SK-N-SH (cell line): ENCODE measurements at regions not wholly inside any gene's neighbourhood (a gene's known extent, or its start where the extent isn't known, plus 50 kb on each side); places are given as distances from the start of the nearest gene placed in this dataset.

Experiments used
- CTCF ChIA-PET: fragments of 300-600, 350-600 bp; formaldehyde crosslinking; extraction: SDS; loops from one replicate; lab custom pipeline; 2021; lab: Yijun Ruan, JAX
- POLR2A ChIA-PET: fragments of 350-600 bp; sonication (Branson Sonifier 250); formaldehyde crosslinking; extraction: SDS; loops from one replicate; lab custom pipeline; 2020; ENCODE audit warnings: antibody characterized with exemption, inconsistent platforms; lab: Yijun Ruan, JAX
- DNase-seq: peaks from one replicate; pipeline ENCODE4 v3.0.0; 2012
- H2AFZ ChIP-seq: fragments of 200-600 bp; sonication (generic); 2 replicates; pipeline ENCODE4 v1.8.1; 2016; ENCODE audit warnings: antibody characterized with exemption, mild to moderate bottlenecking, low read depth
- H3F3A ChIP-seq: fragments of 200-600 bp; sonication (generic); replicated peaks from 2 replicates; pipeline ENCODE3; 2016; ENCODE audit warnings: antibody characterized with exemption, mild to moderate bottlenecking; ENCODE audit not compliant: insufficient read depth
- H3K27ac ChIP-seq, 2 experiments: fragments of 200-500 bp in 1 of 2; fragments of 200-600 bp in 1 of 2; sonication (Bioruptor generic) in 1 of 2; sonication (generic), shearing (Covaris generic) in 1 of 2; 2 replicates each; pipeline versions ENCODE4 v1.5.1 to v1.6.1; 2014 to 2016; ENCODE audit warnings: low read depth in 2 of 2, inconsistent platforms in 1 of 2, low read length in 1 of 2, mild to moderate bottlenecking in 1 of 2, mixed read lengths in 1 of 2
- H3K27me3 ChIP-seq: fragments of 200-600 bp; sonication (generic), shearing (Covaris generic); 2 replicates; pipeline ENCODE4 v1.6.1; 2016; ENCODE audit warnings: mixed run types; ENCODE audit not compliant: insufficient read depth
- H3K36me3 ChIP-seq, 2 experiments: fragments of 200-500 bp in 1 of 2; fragments of 200-600 bp in 1 of 2; sonication (Bioruptor generic) in 1 of 2; sonication (generic) in 1 of 2; replicated peaks in 1 of 2; 2 replicates each; pipeline versions ENCODE3 to v1.5.1; 2014 to 2016; ENCODE audit warnings: low read length in 1 of 2, mild to moderate bottlenecking in 1 of 2; ENCODE audit not compliant: insufficient read depth in 2 of 2, control insufficient read depth in 1 of 2
- H3K4me1 ChIP-seq, 2 experiments: fragments of 200-500 bp in 1 of 2; fragments of 200-600 bp in 1 of 2; sonication (Bioruptor generic) in 1 of 2; sonication (generic), shearing (Covaris generic) in 1 of 2; 2 replicates each; pipeline versions ENCODE4 v1.5.1 to v1.6.1; 2014 to 2016; ENCODE audit warnings: low read depth in 1 of 2, low read length in 1 of 2, mixed run types in 1 of 2; ENCODE audit not compliant: insufficient read depth in 2 of 2, control insufficient read depth in 1 of 2
- H3K4me2 ChIP-seq: fragments of 200-600 bp; sonication (generic), shearing (Covaris generic); 2 replicates; pipeline ENCODE4 v1.6.1; 2017; ENCODE audit warnings: mixed run types
- H3K4me3 ChIP-seq, 2 experiments: fragments of 200-500 bp in 1 of 2; fragments of 200-600 bp in 1 of 2; sonication (Bioruptor generic) in 1 of 2; sonication (generic), shearing (Covaris generic) in 1 of 2; 2 replicates each; pipeline versions ENCODE4 v1.5.1 to v1.8.1; 2014 to 2016; ENCODE audit warnings: low read depth in 2 of 2, inconsistent platforms in 1 of 2, low read length in 1 of 2, mild to moderate bottlenecking in 1 of 2, mixed read lengths in 1 of 2, moderate library complexity in 1 of 2
- H3K79me2 ChIP-seq: fragments of 200-600 bp; sonication (generic); 2 replicates; pipeline ENCODE4 v1.8.1; 2017; ENCODE audit warnings: mild to moderate bottlenecking; ENCODE audit not compliant: insufficient read depth
- H3K9ac ChIP-seq: fragments of 200-600 bp; sonication (generic); 2 replicates; pipeline ENCODE4 v1.6.1; 2017; ENCODE audit warnings: mixed run types
- H3K9me2 ChIP-seq: fragments of 200-600 bp; sonication (generic); 2 replicates; pipeline ENCODE4 v1.6.1; 2017; ENCODE audit warnings: mixed run types
- H3K9me3 ChIP-seq: fragments of 200-600 bp; sonication (generic); 2 replicates; pipeline ENCODE4 v1.6.1; 2017; ENCODE audit warnings: mixed run types, mild to moderate bottlenecking, moderate library complexity
- H4K20me1 ChIP-seq: fragments of 200-600 bp; sonication (generic); 2 replicates; pipeline ENCODE4 v1.6.1; 2017; ENCODE audit warnings: mild to moderate bottlenecking, mixed run types; ENCODE audit not compliant: insufficient read depth
- ELF1 ChIP-seq: IDR thresholded peaks from 2 replicates; pipeline ENCODE4 v1.4.0; 2012
- EP300 ChIP-seq, 2 experiments: IDR thresholded peaks; 2 replicates each; pipeline versions ENCODE4 v1.4.0 to v1.6.1; 2012; ENCODE audit warnings: borderline replicate concordance in 1 of 2, low read depth in 1 of 2, low read length in 1 of 2
- EZH2phosphoT487 ChIP-seq: fragments of 200-600 bp; sonication (generic); IDR thresholded peaks from 2 replicates; pipeline ENCODE4 v1.6.1; 2017; ENCODE audit warnings: low read depth, mixed run types, mild to moderate bottlenecking, antibody characterized with exemption, moderate library complexity, borderline replicate concordance
- FOXJ3 ChIP-seq: sonication (generic); formaldehyde crosslinking; IDR thresholded peaks from 2 replicates; pipeline ENCODE4 v1.5.1; 2020; ENCODE audit warnings: mild to moderate bottlenecking, missing genetic modification reagents
- FOXM1 ChIP-seq: IDR thresholded peaks from 2 replicates; pipeline ENCODE4 v1.4.0; 2012; ENCODE audit warnings: low read depth, mild to moderate bottlenecking
- GATA2 ChIP-seq: sonication (generic); formaldehyde crosslinking; IDR thresholded peaks from 2 replicates; pipeline ENCODE4 v1.5.0; 2020; ENCODE audit warnings: mild to moderate bottlenecking, missing genetic modification reagents
- JUND ChIP-seq: IDR thresholded peaks from 2 replicates; pipeline ENCODE4 v1.4.0; 2012
- MEF2A ChIP-seq: IDR thresholded peaks from 2 replicates; pipeline ENCODE4 v1.4.0; 2012; ENCODE audit warnings: low read depth, borderline replicate concordance
- MXI1 ChIP-seq: IDR thresholded peaks from 2 replicates; pipeline ENCODE4 v1.6.1; 2012; ENCODE audit warnings: mild to moderate bottlenecking, low read depth, low read length, improper control_type of control experiment
- NFIC ChIP-seq: IDR thresholded peaks from 2 replicates; pipeline ENCODE4 v1.4.0; 2012; ENCODE audit warnings: borderline replicate concordance
- POLR2AphosphoS5 ChIP-seq: IDR thresholded peaks from 2 replicates; pipeline ENCODE4 v1.6.1; 2012; ENCODE audit warnings: low read depth, low read length
- RCOR1 ChIP-seq: fragments of 150-350 bp; IDR thresholded peaks from 2 replicates; pipeline ENCODE4 v1.6.1; 2017; ENCODE audit warnings: antibody characterized with exemption, low read length
- RFX5 ChIP-seq: IDR thresholded peaks from 2 replicates; pipeline ENCODE4 v1.6.1; 2012; ENCODE audit warnings: mild to moderate bottlenecking, improper control_type of control experiment, low read length
- RXRA ChIP-seq: IDR thresholded peaks from 2 replicates; pipeline ENCODE4 v1.4.0; 2012; ENCODE audit warnings: low read depth, mild to moderate bottlenecking, borderline replicate concordance
- SIN3A ChIP-seq: IDR thresholded peaks from 2 replicates; pipeline ENCODE4 v1.6.1; 2012; ENCODE audit warnings: low read depth, mild to moderate bottlenecking, low read length, moderate library complexity, borderline replicate concordance
- SMC3 ChIP-seq: IDR thresholded peaks from 2 replicates; pipeline ENCODE4 v1.6.1; 2012; ENCODE audit warnings: low read depth, low read length, improper control_type of control experiment
- TAF1 ChIP-seq: IDR thresholded peaks from 2 replicates; pipeline ENCODE4 v1.6.1; 2012; ENCODE audit warnings: low read depth, mild to moderate bottlenecking, low read length, moderate library complexity, borderline replicate concordance
- TCF12 ChIP-seq: IDR thresholded peaks from 2 replicates; pipeline ENCODE4 v1.4.0; 2012
- TEAD4 ChIP-seq: IDR thresholded peaks from 2 replicates; pipeline ENCODE4 v1.4.0; 2012; ENCODE audit warnings: mild to moderate bottlenecking, borderline replicate concordance; ENCODE audit not compliant: insufficient read depth
- WGBS: methylation state at CpG from one replicate; pipeline ENCODE4 v1.1.6; 2017; ENCODE audit warnings: low lambda C conversion rate; 5-methylcytosine and 5-hydroxymethylcytosine counted together
- TF ChIP-seq, protein P1 (sequence below): fragments of 150-350 bp; IDR thresholded peaks from 2 replicates; pipeline ENCODE4 v1.6.1; 2016; ENCODE audit warnings: mild to moderate bottlenecking, low read depth, low read length
- TF ChIP-seq, protein P2 (sequence below): IDR thresholded peaks from 2 replicates; pipeline ENCODE4 v1.4.0; 2012; ENCODE audit warnings: low read depth, borderline replicate concordance
- TF ChIP-seq, protein P3 (sequence below): IDR thresholded peaks from 2 replicates; pipeline ENCODE4; 2012
- TF ChIP-seq, protein P4 (sequence below): IDR thresholded peaks from 2 replicates; pipeline ENCODE4 v1.4.0; 2012; ENCODE audit warnings: low read depth
- TF ChIP-seq, protein P5 (sequence below): IDR thresholded peaks from 2 replicates; pipeline ENCODE4 v1.4.0; 2012; ENCODE audit warnings: low read depth, borderline replicate concordance

DNA sequence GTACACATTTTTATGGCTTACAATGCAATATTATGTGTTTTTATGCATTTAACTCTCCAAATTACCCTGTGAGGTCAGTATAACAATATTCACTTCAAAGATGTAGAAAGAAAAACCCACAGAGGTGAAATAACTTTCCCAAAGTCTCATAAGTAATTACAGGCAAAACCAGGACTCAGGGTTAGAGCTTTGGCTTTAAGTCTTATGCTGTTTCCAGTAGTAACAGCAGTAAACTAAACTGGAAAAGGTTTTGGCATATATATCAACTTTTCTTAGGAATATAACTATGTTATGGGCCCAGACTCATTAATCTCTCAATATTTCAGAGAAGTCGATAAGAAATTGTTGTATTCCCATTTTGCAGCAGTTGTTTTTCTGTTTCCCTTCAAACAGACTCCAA, 206.3 kb upstream of the KCNMB2 start:
- Histone ChIP-seq H3K9me3 (no peaks in the 10 kb centered on the region), H3K4me2 (no peak overlapping the region), H3K79me2 (no peaks in the 10 kb centered on the region), H4K20me1 (no peaks in the 10 kb centered on the region), H3K27me3 (no peaks in the 10 kb centered on the region), H3K27ac (no peak overlapping the region), H3K9ac (no peak overlapping the region), H2AFZ (peak overlapping the region; percentile 38; the same call in 1 of the 2 replicates), H3K9me2 (no peaks in the 10 kb centered on the region), H3K4me3 (no peak overlapping the region), H3K4me1 (peaks cover 0 to 5% of the 10 kb centered on the region in 2 experiments; a peak in 2 of 4 replicates), H3K36me3 (no peaks in the 10 kb centered on the region), H3F3A (peaks cover 4% of the 10 kb centered on the region)
- POLR2A ChIA-PET, result no interaction called here
- CTCF ChIA-PET, result no interaction called here
- TF ChIP-seq SIN3A, result no peak
- TF ChIP-seq, protein P1, sequence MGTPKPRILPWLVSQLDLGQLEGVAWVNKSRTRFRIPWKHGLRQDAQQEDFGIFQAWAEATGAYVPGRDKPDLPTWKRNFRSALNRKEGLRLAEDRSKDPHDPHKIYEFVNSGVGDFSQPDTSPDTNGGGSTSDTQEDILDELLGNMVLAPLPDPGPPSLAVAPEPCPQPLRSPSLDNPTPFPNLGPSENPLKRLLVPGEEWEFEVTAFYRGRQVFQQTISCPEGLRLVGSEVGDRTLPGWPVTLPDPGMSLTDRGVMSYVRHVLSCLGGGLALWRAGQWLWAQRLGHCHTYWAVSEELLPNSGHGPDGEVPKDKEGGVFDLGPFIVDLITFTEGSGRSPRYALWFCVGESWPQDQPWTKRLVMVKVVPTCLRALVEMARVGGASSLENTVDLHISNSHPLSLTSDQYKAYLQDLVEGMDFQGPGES, result no peak
- no peak for TF ChIP-seq SMC3
- no peak for TF ChIP-seq RXRA
- no peak for TF ChIP-seq TAF1
- TF ChIP-seq ELF1, result no peak
- TF ChIP-seq, protein P2, sequence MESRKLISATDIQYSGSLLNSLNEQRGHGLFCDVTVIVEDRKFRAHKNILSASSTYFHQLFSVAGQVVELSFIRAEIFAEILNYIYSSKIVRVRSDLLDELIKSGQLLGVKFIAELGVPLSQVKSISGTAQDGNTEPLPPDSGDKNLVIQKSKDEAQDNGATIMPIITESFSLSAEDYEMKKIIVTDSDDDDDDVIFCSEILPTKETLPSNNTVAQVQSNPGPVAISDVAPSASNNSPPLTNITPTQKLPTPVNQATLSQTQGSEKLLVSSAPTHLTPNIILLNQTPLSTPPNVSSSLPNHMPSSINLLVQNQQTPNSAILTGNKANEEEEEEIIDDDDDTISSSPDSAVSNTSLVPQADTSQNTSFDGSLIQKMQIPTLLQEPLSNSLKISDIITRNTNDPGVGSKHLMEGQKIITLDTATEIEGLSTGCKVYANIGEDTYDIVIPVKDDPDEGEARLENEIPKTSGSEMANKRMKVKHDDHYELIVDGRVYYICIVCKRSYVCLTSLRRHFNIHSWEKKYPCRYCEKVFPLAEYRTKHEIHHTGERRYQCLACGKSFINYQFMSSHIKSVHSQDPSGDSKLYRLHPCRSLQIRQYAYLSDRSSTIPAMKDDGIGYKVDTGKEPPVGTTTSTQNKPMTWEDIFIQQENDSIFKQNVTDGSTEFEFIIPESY, result no peak
- no peak for TF ChIP-seq MEF2A
- no peak for TF ChIP-seq TCF12
- no peak for TF ChIP-seq NFIC
- TF ChIP-seq MXI1, result no peak
- TF ChIP-seq, protein P3, sequence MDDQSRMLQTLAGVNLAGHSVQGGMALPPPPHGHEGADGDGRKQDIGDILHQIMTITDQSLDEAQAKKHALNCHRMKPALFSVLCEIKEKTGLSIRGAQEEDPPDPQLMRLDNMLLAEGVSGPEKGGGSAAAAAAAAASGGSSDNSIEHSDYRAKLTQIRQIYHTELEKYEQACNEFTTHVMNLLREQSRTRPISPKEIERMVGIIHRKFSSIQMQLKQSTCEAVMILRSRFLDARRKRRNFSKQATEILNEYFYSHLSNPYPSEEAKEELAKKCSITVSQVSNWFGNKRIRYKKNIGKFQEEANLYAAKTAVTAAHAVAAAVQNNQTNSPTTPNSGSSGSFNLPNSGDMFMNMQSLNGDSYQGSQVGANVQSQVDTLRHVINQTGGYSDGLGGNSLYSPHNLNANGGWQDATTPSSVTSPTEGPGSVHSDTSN, result no peak
- TF ChIP-seq JUND, result no peak
- TF ChIP-seq RFX5, result no peak
- DNase-seq, result no peak
- 79% methylated on average over 1 of the region's 1 CpG for WGBS

DNA sequence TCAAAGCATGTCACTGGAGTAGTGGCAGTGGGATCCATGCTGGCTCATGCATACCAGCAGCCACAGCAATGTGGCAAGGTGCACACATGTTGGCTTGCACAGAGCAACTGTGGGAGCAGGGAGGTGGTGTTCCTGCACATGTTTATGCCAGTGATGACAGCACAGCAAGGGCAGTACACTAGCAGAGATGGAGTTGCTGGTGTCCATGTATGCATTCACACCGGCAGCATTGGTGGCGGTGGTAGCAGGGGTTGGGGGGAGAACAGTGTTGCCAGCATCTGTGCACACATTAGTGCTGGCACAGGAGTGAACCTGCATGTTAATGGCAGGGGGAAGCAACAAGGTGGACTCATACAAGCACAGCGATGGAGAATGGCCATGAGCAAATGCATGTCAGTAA, 202.0 kb upstream of the KCNMB2 start:
- Histone ChIP-seq H3K4me2 (no peak overlapping the region), H3K9ac (no peak overlapping the region), H3K36me3 (no peaks in the 10 kb centered on the region), H3K9me2 (no peaks in the 10 kb centered on the region), H3K4me1 (no peaks in the 10 kb centered on the region), H2AFZ (no peak overlapping the region), H3K27me3 (no peaks in the 10 kb centered on the region), H3K9me3 (no peaks in the 10 kb centered on the region), H4K20me1 (no peaks in the 10 kb centered on the region), H3K79me2 (no peaks in the 10 kb centered on the region), H3K4me3 (no peak overlapping the region), H3F3A (peaks cover 4% of the 10 kb centered on the region), H3K27ac (no peak overlapping the region)
- DNase-seq, result no peak
- ChIA-PET POLR2A (no interaction called here), CTCF (no interaction called here)
- WGBS, result 96% methylated on average over 3 of the region's 3 CpGs
- TF ChIP-seq, protein P4, sequence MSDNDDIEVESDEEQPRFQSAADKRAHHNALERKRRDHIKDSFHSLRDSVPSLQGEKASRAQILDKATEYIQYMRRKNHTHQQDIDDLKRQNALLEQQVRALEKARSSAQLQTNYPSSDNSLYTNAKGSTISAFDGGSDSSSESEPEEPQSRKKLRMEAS, result no peak
- no peak for TF ChIP-seq EZH2phosphoT487
- TF ChIP-seq FOXJ3 (CRISPR knock-in tag), result no peak
- TF ChIP-seq ELF1, result no peak
- TF ChIP-seq TCF12, result no peak
- no peak for TF ChIP-seq JUND
- no peak for TF ChIP-seq SIN3A
- TF ChIP-seq TEAD4, result no peak
- no peak for TF ChIP-seq TAF1
- TF ChIP-seq, protein P5, sequence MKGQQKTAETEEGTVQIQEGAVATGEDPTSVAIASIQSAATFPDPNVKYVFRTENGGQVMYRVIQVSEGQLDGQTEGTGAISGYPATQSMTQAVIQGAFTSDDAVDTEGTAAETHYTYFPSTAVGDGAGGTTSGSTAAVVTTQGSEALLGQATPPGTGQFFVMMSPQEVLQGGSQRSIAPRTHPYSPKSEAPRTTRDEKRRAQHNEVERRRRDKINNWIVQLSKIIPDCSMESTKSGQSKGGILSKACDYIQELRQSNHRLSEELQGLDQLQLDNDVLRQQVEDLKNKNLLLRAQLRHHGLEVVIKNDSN, result no peak
- TF ChIP-seq MXI1, result no peak
- TF ChIP-seq, protein P3, result no peak
- no peak for TF ChIP-seq RCOR1
- no peak for TF ChIP-seq POLR2AphosphoS5
- no peak for TF ChIP-seq EP300 (IDR thresholded peaks at IDR 0.05; ENCODE audit: borderline replicate concordance in 1 of 2, low read depth in 1 of 2, low read length in 1 of 2)
- TF ChIP-seq RFX5, result no peak
- TF ChIP-seq FOXM1, result no peak
- no peak for TF ChIP-seq GATA2
